ENCODE measurements at regions not wholly inside any gene's neighbourhood (a gene's known extent, or its start where the extent isn't known, plus 50 kb on each side); places are given as distances from the start of the nearest gene placed in this dataset.
"Not testable (repeated sequence)": the region's sequence is repeated elsewhere in the genome, so short reads cannot be mapped to it uniquely, and the experiment has no call there.

DNA sequence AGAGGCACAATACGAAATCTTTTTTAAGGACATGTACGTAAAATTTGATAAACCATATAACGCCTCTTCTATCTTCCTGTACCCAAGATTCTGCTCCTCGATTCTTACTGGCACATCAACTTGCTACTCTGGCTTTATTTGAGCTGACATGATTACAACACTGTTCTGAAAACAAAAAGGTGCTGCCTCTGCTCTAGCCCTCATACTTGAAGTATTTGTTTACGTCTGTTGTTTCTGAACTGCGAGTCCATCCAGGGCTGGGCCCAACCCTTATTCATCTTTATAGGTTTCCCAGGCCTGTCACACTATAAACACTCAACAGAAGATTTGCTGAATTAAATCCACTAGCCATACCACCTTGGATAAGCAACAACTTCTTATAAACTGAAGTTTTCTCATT is 96.2 kb upstream of the SVIL start:
- DNase-seq (ENCODE audit: low read depth), result no peak
- no peaks in the 10 kb centered on the region for H3K36me3 ChIP-seq (ENCODE audit: control insufficient read depth, insufficient read depth, low read length)
- ChIA-PET CTCF (no interaction called here), POLR2A (no interaction called here)
- no peak overlapping the region for H3K4me3 ChIP-seq (ENCODE audit: low read depth, low read length)
- peaks cover 3% of the 10 kb centered on the region for H3K27me3 ChIP-seq (ENCODE audit: control insufficient read depth, insufficient read depth, low read length)
- no peak for TF ChIP-seq CTCF (IDR thresholded peaks at IDR 0.05; ENCODE audit: insufficient read depth, low read depth, low read length)

GRCh38 chr10:29730458-29730857 is 95.7 kb upstream of the SVIL start:
- TF ChIP-seq CTCF (IDR thresholded peaks at IDR 0.05; ENCODE audit: insufficient read depth, low read depth, low read length), result no peak
- CTCF ChIA-PET, result no interaction called here
- DNase-seq (ENCODE audit: low read depth), result no peak
- no peak overlapping the region for H3K4me3 ChIP-seq (ENCODE audit: low read depth, low read length)
- POLR2A ChIA-PET, result no interaction called here
- peaks cover 3% of the 10 kb centered on the region for H3K27me3 ChIP-seq (ENCODE audit: control insufficient read depth, insufficient read depth, low read length)
- no peaks in the 10 kb centered on the region for H3K36me3 ChIP-seq (ENCODE audit: control insufficient read depth, insufficient read depth, low read length)

DNA sequence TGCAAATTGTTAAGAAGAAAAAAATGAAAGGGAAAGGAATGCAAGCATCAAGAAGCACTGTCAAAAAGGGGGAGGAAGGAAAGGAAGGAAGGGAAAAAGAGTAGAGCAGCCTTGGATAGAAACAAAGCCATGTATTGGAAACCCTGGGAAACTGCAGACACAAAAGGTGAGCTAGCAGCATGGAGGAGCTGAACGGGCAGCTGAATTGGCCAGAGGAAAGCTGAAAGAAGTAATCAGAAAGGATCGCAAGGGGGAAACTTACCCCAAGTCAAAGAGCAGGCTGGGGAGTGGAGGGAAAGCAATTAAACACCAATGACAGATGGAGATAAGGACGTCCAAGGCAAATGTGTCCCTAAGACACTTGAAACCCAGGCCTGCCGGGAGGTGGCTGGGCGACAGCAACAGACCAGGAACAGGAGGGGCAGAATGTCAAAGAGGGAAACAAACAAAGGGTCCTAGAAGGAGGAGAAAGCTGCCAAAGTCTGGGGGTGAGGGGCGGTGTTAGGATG is 93.8 kb upstream of the SVIL start:
- Histone ChIP-seq H3K4me3 (ENCODE audit: low read depth, low read length) (no peak overlapping the region), H3K27me3 (ENCODE audit: control insufficient read depth, insufficient read depth, low read length) (peaks cover 2% of the 10 kb centered on the region), H3K36me3 (ENCODE audit: control insufficient read depth, insufficient read depth, low read length) (no peaks in the 10 kb centered on the region)
- POLR2A ChIA-PET, result no interaction called here
- TF ChIP-seq CTCF (IDR thresholded peaks at IDR 0.05; ENCODE audit: insufficient read depth, low read depth, low read length), result no peak
- CTCF ChIA-PET, result interaction anchor here (0.6 to 2.7 kb wide), 4 partner anchors 10 to 523 kb away, joined by 3 to 11 read pairs (median 4); no protein-coding TSS in a partner anchor
- DNase-seq (ENCODE audit: low read depth), result no peak

GRCh38 chr10:29725927-29726326 is 91.2 kb upstream of the SVIL start:
- POLR2A ChIA-PET; H3K36me3 ChIP-seq (ENCODE audit: control insufficient read depth, insufficient read depth, low read length); DNase-seq (ENCODE audit: low read depth); H3K4me3 ChIP-seq (ENCODE audit: low read depth, low read length); H3K27me3 ChIP-seq (ENCODE audit: control insufficient read depth, insufficient read depth, low read length): not testable (repeated sequence)
- CTCF ChIA-PET, result interaction anchor here (0.7 to 1.6 kb wide), 4 partner anchors 9 to 191 kb away, joined by 3 to 4 read pairs (median 3); no protein-coding TSS in a partner anchor

GRCh38 chr10:29725133-29725720 is 90.5 kb upstream of the SVIL start:
- Histone ChIP-seq H3K36me3 (ENCODE audit: control insufficient read depth, insufficient read depth, low read length) (no peaks in the 10 kb centered on the region), H3K4me3 (ENCODE audit: low read depth, low read length) (no peak overlapping the region), H3K27me3 (ENCODE audit: control insufficient read depth, insufficient read depth, low read length) (peaks cover 2% of the 10 kb centered on the region)
- POLR2A ChIA-PET, result no interaction called here
- TF ChIP-seq CTCF (IDR thresholded peaks at IDR 0.05; ENCODE audit: insufficient read depth, low read depth, low read length), result no peak
- no peak for DNase-seq (ENCODE audit: low read depth)
- CTCF ChIA-PET, result interaction anchor here (0.8 to 1.6 kb wide), 4 partner anchors 10 to 190 kb away, joined by 3 to 4 read pairs (median 3); no protein-coding TSS in a partner anchor

DNA sequence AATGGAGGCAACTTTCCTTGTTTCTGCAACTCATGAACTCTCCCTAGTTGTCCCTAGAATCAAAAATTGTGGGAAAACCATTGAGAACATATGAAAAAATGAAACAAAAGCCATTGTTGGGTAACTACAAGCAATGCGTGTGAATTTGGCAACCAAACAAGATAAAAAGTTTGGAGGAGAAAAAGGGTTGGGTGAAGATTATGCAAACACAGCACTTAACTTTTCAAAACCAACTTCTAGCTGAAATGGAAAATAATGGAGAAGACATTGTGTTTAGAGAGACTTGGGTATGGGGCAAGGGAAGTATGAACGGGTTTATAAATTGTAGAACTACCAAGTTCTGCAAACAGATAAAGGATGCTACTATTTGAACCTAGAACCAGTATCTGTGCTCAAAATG is 89.0 kb upstream of the SVIL start:
- DNase-seq (ENCODE audit: low read depth), result no peak
- Histone ChIP-seq H3K27me3 (ENCODE audit: control insufficient read depth, insufficient read depth, low read length) (peaks cover 2% of the 10 kb centered on the region), H3K36me3 (ENCODE audit: control insufficient read depth, insufficient read depth, low read length) (no peaks in the 10 kb centered on the region), H3K4me3 (ENCODE audit: low read depth, low read length) (no peak overlapping the region)
- TF ChIP-seq CTCF (IDR thresholded peaks at IDR 0.05; ENCODE audit: insufficient read depth, low read depth, low read length), result no peak
- POLR2A ChIA-PET, result interaction anchor here (0.6 kb wide), 1 partner anchor 133 kb away, joined by 4 read pairs; no protein-coding TSS in a partner anchor
- CTCF ChIA-PET, result interaction anchor here (1.4 to 3.1 kb wide), 2 partner anchors 10 to 13 kb away, joined by 3 to 14 read pairs; no protein-coding TSS in a partner anchor
